ENCODE measurements at regions not wholly inside any gene's neighbourhood (a gene's known extent, or its start where the extent isn't known, plus 50 kb on each side); places are given as distances from the start of the nearest gene placed in this dataset.

GRCh38 chr16:85385463-85386331 lies 227.4 kb upstream of the GSE1 start (continued):
- TF ChIP-seq STAT6 (CRISPR knock-in tag; IDR thresholded peaks at IDR 0.05; ENCODE audit: borderline replicate concordance): no peak
- TF ChIP-seq GZF1 (CRISPR knock-in tag; IDR thresholded peaks at IDR 0.05): 0 out of 2 replicates have a peak, but pooled peaks have one; percentile 12
- 0 out of 2 replicates have a peak, but pooled peaks have one; percentile 44 for TF ChIP-seq ZNF296 (CRISPR knock-in tag; conservative IDR thresholded peaks at IDR 0.05)
- no peak for TF ChIP-seq MTERF4 (CRISPR knock-in tag; IDR thresholded peaks at IDR 0.05)
- no peak for TF ChIP-seq ELF4 (CRISPR knock-in tag; IDR thresholded peaks at IDR 0.05; ENCODE audit: borderline replicate concordance)
- TF ChIP-seq MAFG (CRISPR knock-in tag; IDR thresholded peaks at IDR 0.05): no peak
- TF ChIP-seq SKI (IDR thresholded peaks at IDR 0.05; ENCODE audit: partially characterized antibody): peak; percentile 54
- TF ChIP-seq CBX2 (IDR thresholded peaks at IDR 0.05; ENCODE audit: low read depth, low read length): no peak
- TF ChIP-seq CBX2 (CRISPR knock-in tag; IDR thresholded peaks at IDR 0.05; ENCODE audit: low read depth): no peak
- TF ChIP-seq DNMT3B (CRISPR knock-in tag; conservative IDR thresholded peaks at IDR 0.05): no peak
- no peak for TF ChIP-seq ZNF205 (CRISPR knock-in tag; IDR thresholded peaks at IDR 0.05)
- TF ChIP-seq JDP2 (CRISPR knock-in tag; IDR thresholded peaks at IDR 0.05; ENCODE audit: borderline replicate concordance): no peak
- 0 out of 2 replicates have a peak, but pooled peaks have one; percentile 52 for TF ChIP-seq ZNF30 (CRISPR knock-in tag; IDR thresholded peaks at IDR 0.05)
- TF ChIP-seq MAZ (IDR thresholded peaks at IDR 0.05; ENCODE audit: borderline replicate concordance, low read depth, low read length): no peak
- TF ChIP-seq MAZ (CRISPR knock-in tag; IDR thresholded peaks at IDR 0.05; ENCODE audit: low read depth): no peak
- peak; percentile 32; the same call in 1 of the 2 replicates for TF ChIP-seq HIVEP1 (CRISPR knock-in tag; IDR thresholded peaks at IDR 0.05)
- TF ChIP-seq ZNF577 (CRISPR knock-in tag; IDR thresholded peaks at IDR 0.05; ENCODE audit: borderline replicate concordance, low read depth): no peak
- TF ChIP-seq ZNF788 (CRISPR knock-in tag; IDR thresholded peaks at IDR 0.05; ENCODE audit: borderline replicate concordance): no peak
- TF ChIP-seq SYNCRIP (IDR thresholded peaks at IDR 0.05; ENCODE audit: insufficient read depth, low read depth, low read length): no peak
- peak; percentile 49; the same call in 1 of the 2 replicates for TF ChIP-seq SNAPC4 (CRISPR knock-in tag; IDR thresholded peaks at IDR 0.05)
- TF ChIP-seq ZNF878 (CRISPR knock-in tag; IDR thresholded peaks at IDR 0.05): no peak
